Activated T-helper 1 cell treated with anti-CD3 and anti-CD28 coated beads, Interleukin-12 subunit alpha, Interleukin-12 subunit beta, Interleukin-2, Interleukin-4 antibody, amounts not matched to agents 30 ng/mL and 10 ng/mL and 1 ng/mL, durations not matched to agents 14 hours and 24 hours and 36 hours (primary cell): ENCODE measurements at regions not wholly inside any gene's neighbourhood (a gene's known extent, or its start where the extent isn't known, plus 50 kb on each side); places are given as distances from the start of the nearest gene placed in this dataset.

Source experiments
- DNase-seq: peaks from one replicate; pipeline ENCODE4 v3.0.0; 2021; ENCODE audit warnings: low spot score
- H3K27ac Mint-ChIP-seq: one replicate; pipeline ENCODE4 v1.8.0; 2021; ENCODE audit warnings: mild to moderate bottlenecking, mixed read lengths
- H3K27me3 Mint-ChIP-seq: one replicate; pipeline ENCODE4 v1.8.0; 2022; ENCODE audit warnings: mild to moderate bottlenecking, moderate library complexity, mixed read lengths; ENCODE audit not compliant: insufficient read depth
- H3K36me3 Mint-ChIP-seq: one replicate; pipeline ENCODE4 v1.8.0; 2021; ENCODE audit warnings: low read depth, mixed read lengths
- H3K4me1 Mint-ChIP-seq: one replicate; pipeline ENCODE4 v1.8.0; 2021; ENCODE audit warnings: low read depth, mixed read lengths
- H3K4me3 Mint-ChIP-seq: one replicate; pipeline ENCODE4 v1.8.0; 2021; ENCODE audit warnings: mild to moderate bottlenecking, moderate library complexity, mixed read lengths
- H3K9me3 Mint-ChIP-seq: one replicate; pipeline ENCODE4 v1.8.0; 2021; ENCODE audit warnings: mixed read lengths
- intact Hi-C: fragments of 100-400 bp; cut with micrococcal nuclease; formaldehyde crosslinking; loops from one replicate; pipeline ENCODE4 v1.15.1; 2024

GRCh38 chr3:13266005-13266404 lies 154.1 kb downstream of the NUP210 start:
- intact Hi-C loops: no loop called here
- Mint-ChIP-seq H3K9me3 (no peaks in the 10 kb centered on the region), H3K27ac (no peak overlapping the region), H3K36me3 (no peaks in the 10 kb centered on the region), H3K27me3 (peaks cover 11% of the 10 kb centered on the region), H3K4me3 (no peak overlapping the region), H3K4me1 (peaks cover 6% of the 10 kb centered on the region)
- no peak for DNase-seq

DNA sequence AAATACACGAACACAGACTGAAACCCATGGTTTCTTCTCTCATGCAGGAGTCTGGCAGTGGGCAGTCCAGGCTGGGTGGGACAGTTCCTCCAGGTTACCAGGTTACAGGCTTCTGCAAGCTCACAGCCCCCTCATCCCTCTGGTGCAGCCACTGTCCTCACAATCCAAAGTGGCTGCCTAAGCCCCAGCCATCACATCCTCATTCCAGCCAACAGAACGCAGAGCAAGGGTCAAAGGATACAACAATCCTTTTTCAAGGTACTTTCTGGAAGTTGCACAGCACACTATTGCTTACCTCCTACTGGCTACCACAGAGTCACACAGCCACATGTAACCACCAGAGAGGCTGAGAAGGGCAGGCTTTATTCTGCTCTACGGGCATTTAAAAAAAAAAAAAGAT lies 154.6 kb downstream of the NUP210 start:
- no peak overlapping the region for H3K27ac Mint-ChIP-seq
- H3K27me3 Mint-ChIP-seq: peaks cover 8% of the 10 kb centered on the region
- peaks cover 6% of the 10 kb centered on the region for H3K4me1 Mint-ChIP-seq
- H3K4me3 Mint-ChIP-seq: no peak overlapping the region
- H3K9me3 Mint-ChIP-seq: no peaks in the 10 kb centered on the region
- no peaks in the 10 kb centered on the region for H3K36me3 Mint-ChIP-seq
- DNase-seq: no peak
- intact Hi-C loops: no loop called here

- intact Hi-C loops: no loop called here
- Mint-ChIP-seq H3K4me3 (no peak overlapping the region), H3K27me3 (peaks cover 6% of the 10 kb centered on the region), H3K27ac (no peak overlapping the region), H3K9me3 (no peaks in the 10 kb centered on the region), H3K4me1 (peaks cover 6% of the 10 kb centered on the region), H3K36me3 (no peaks in the 10 kb centered on the region)
- DNase-seq: no peak
These were observed 155.1 kb downstream of the NUP210 start for GRCh38 chr3:13265016-13265415.

DNA sequence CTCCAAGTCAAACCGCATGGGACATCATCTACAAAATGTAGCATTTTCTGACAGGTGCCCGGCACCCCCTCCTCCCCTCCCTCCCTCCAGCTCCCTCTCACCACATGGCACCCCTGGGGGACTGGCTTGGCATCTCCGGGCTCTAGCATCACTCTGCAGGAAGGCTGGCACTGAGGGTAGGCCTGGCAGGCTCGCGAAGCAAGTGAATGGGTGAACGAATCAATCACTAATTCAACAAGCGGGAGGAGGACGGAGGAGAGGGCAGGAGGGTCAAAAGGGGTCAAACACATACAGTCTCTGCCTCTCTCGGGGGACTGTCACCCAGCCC lies 155.7 kb downstream of the NUP210 start:
- no peak for DNase-seq
- intact Hi-C loops: no loop called here
- H3K27ac Mint-ChIP-seq: no peak overlapping the region
- no peak overlapping the region for H3K4me3 Mint-ChIP-seq
- H3K4me1 Mint-ChIP-seq: peaks cover 6% of the 10 kb centered on the region
- no peaks in the 10 kb centered on the region for H3K36me3 Mint-ChIP-seq
- H3K27me3 Mint-ChIP-seq: peaks cover 6% of the 10 kb centered on the region
- H3K9me3 Mint-ChIP-seq: no peaks in the 10 kb centered on the region

GRCh38 chr3:13263770-13264467 lies 156.2 kb downstream of the NUP210 start:
- Mint-ChIP-seq H3K4me1 (peaks cover 6% of the 10 kb centered on the region), H3K4me3 (no peak overlapping the region), H3K27me3 (peaks cover 6% of the 10 kb centered on the region), H3K27ac (no peak overlapping the region), H3K36me3 (no peaks in the 10 kb centered on the region), H3K9me3 (no peaks in the 10 kb centered on the region)
- no peak for DNase-seq
- intact Hi-C loops: no loop called here

- Mint-ChIP-seq H3K27me3 (peaks cover 4% of the 10 kb centered on the region), H3K36me3 (no peaks in the 10 kb centered on the region), H3K4me3 (no peak overlapping the region), H3K4me1 (peaks cover 6% of the 10 kb centered on the region), H3K9me3 (no peaks in the 10 kb centered on the region), H3K27ac (no peak overlapping the region)
- no peak for DNase-seq
- intact Hi-C loops: no loop called here
These were observed 157.5 kb downstream of the NUP210 start for GRCh38 chr3:13262493-13263211.

GRCh38 chr3:13261892-13262291 lies 158.2 kb downstream of the NUP210 start:
- no peak for DNase-seq

GRCh38 chr3:13261104-13261830 lies 158.9 kb downstream of the NUP210 start:
- H3K27ac Mint-ChIP-seq: no peak overlapping the region
- H3K4me3 Mint-ChIP-seq: no peak overlapping the region
- no peaks in the 10 kb centered on the region for H3K9me3 Mint-ChIP-seq
- H3K27me3 Mint-ChIP-seq: peaks cover 4% of the 10 kb centered on the region
- no peak for DNase-seq
- intact Hi-C loops: no loop called here
- peaks cover 6% of the 10 kb centered on the region for H3K4me1 Mint-ChIP-seq
- H3K36me3 Mint-ChIP-seq: no peaks in the 10 kb centered on the region

More at GRCh38 chr3:13261892-13262291, 158.2 kb downstream of the NUP210 start:
- H3K36me3 Mint-ChIP-seq: no peaks in the 10 kb centered on the region
- intact Hi-C loops: no loop called here
- peaks cover 4% of the 10 kb centered on the region for H3K27me3 Mint-ChIP-seq
- H3K4me1 Mint-ChIP-seq: peaks cover 6% of the 10 kb centered on the region
- no peak overlapping the region for H3K27ac Mint-ChIP-seq
- H3K4me3 Mint-ChIP-seq: no peak overlapping the region
- H3K9me3 Mint-ChIP-seq: no peaks in the 10 kb centered on the region

DNA sequence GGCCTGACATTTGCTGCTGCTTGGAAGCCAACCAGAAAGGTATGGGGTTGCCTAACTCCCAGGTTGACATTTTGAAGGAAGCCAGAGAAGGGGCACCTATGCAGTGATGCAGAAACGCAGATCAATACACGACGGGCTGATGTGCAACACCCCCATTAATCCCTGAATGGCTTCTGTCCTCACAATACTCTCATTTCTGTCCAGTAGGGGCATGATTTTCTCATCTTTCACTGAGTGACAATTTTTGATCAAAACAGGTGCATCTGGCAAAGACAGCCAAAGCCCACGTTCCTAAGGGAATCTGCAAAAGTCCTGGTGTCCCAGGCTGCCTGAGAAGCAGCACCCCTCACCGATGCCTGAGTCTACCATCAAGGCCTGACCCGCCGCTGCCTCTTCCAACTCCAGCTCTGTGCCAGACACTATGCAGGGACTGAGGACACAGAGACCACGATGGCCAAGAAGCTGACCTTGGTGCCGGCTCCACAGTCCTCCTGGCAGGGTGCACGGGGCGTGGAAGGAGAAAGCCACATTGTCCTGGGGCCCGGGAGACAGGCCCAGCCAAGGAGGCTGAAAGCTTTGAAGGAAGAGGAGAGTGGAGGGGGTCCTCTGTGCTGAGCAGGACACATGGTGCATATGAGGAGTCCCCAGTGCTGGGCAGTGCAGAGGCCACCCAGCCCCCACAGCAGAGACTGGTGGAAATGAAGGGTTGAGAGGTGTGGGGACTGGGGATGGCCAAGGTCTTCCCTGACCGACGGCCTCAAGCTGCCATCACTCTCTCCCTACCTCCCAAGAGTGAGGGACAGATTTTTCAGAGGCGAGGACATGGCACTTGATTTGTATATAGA lies 159.6 kb downstream of the NUP210 start:
- no peaks in the 10 kb centered on the region for H3K27me3 Mint-ChIP-seq
- H3K4me3 Mint-ChIP-seq: no peak overlapping the region
- no peak overlapping the region for H3K27ac Mint-ChIP-seq
- H3K4me1 Mint-ChIP-seq: peaks cover 6% of the 10 kb centered on the region
- no peak for DNase-seq
- intact Hi-C loops: no loop called here
- no peaks in the 10 kb centered on the region for H3K36me3 Mint-ChIP-seq
- no peaks in the 10 kb centered on the region for H3K9me3 Mint-ChIP-seq

GRCh38 chr3:13259831-13260230 lies 160.3 kb downstream of the NUP210 start:
- peaks cover 6% of the 10 kb centered on the region for H3K4me1 Mint-ChIP-seq
- no peaks in the 10 kb centered on the region for H3K27me3 Mint-ChIP-seq
- no peaks in the 10 kb centered on the region for H3K36me3 Mint-ChIP-seq
- no peaks in the 10 kb centered on the region for H3K9me3 Mint-ChIP-seq
- DNase-seq: no peak
- H3K27ac Mint-ChIP-seq: no peak overlapping the region
- intact Hi-C loops: no loop called here
- H3K4me3 Mint-ChIP-seq: no peak overlapping the region

GRCh38 chr3:13258986-13259514 lies 161.1 kb downstream of the NUP210 start:
- DNase-seq: no peak
- no peak overlapping the region for H3K27ac Mint-ChIP-seq
- no peaks in the 10 kb centered on the region for H3K9me3 Mint-ChIP-seq
- intact Hi-C loops: no loop called here
- H3K27me3 Mint-ChIP-seq: no peaks in the 10 kb centered on the region
- H3K4me3 Mint-ChIP-seq: no peak overlapping the region
- peaks cover 6% of the 10 kb centered on the region for H3K4me1 Mint-ChIP-seq
- no peaks in the 10 kb centered on the region for H3K36me3 Mint-ChIP-seq

DNA sequence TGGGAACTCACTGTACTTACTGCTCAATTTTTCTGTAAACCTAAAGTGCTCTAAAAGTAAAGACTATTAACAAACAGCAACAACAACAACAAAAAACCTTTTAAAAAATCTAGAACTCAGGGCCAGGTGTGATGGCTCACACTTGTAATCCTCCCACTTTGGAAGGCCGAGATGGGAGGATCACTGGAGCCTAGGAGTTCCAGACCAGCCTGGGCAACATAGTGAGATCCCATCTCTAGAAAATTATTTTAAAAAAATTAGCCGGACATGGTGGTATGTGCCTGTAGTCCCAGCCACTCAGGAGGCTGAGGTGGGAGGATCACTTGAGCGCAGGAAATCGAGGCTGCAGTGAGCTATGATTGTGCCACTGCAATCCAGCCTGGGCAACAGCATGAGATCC lies 161.8 kb downstream of the NUP210 start:
- Mint-ChIP-seq H3K36me3 (no peaks in the 10 kb centered on the region), H3K9me3 (no peaks in the 10 kb centered on the region), H3K4me3 (no peak overlapping the region), H3K27ac (no peak overlapping the region), H3K27me3 (no peaks in the 10 kb centered on the region), H3K4me1 (peaks cover 6% of the 10 kb centered on the region)
- intact Hi-C loops: no loop called here
- DNase-seq: no peak
